CD4-positive, alpha-beta T cell (primary cell): ENCODE measurements at regions not wholly inside any gene's neighbourhood (a gene's known extent, or its start where the extent isn't known, plus 50 kb on each side); places are given as distances from the start of the nearest gene placed in this dataset.

Experiments used
- ATAC-seq: fragments of 200-7000 bp; cut with Tn5 transposase; one replicate; pipeline ENCODE4 v1.10.0; 2022; ENCODE audit warnings: mild to moderate bottlenecking; ENCODE audit not compliant: poor library complexity
- CTCF ChIA-PET: fragments of 350-600 bp; sonication (Branson Sonifier 250); formaldehyde crosslinking; loops from one replicate; lab custom pipeline; 2021; ENCODE audit warnings: antibody characterized with exemption, inconsistent platforms; lab: Charles Lee
- POLR2A ChIA-PET: fragments of 350-600 bp; sonication (Branson Sonifier 250); formaldehyde crosslinking; loops from one replicate; lab custom pipeline; 2021; ENCODE audit warnings: antibody characterized with exemption, inconsistent platforms; lab: Charles Lee
- DNase-seq, 14 experiments: peaks; one replicate each; pipeline ENCODE4 v3.0.0-alpha.2; 2013 to 2020; ENCODE audit warnings: mixed read lengths in 2 of 14
- H3K27ac ChIP-seq, 2 donors: one replicate each; pipeline versions ENCODE4 v1.5.1 to v1.7.0; 2013; ENCODE audit warnings: low read length in 2 of 2, low read depth in 1 of 2, mild to moderate bottlenecking in 1 of 2
- H3K27me3 ChIP-seq, 2 experiments: 1 replicate in 1 of 2; 2 replicates in 1 of 2; pipeline versions ENCODE4 v1.6.1 to v1.7.0; 2013; ENCODE audit warnings: low read length in 2 of 2, control low read depth in 1 of 2, mild to moderate bottlenecking in 1 of 2, moderate library complexity in 1 of 2; ENCODE audit not compliant: insufficient read depth in 2 of 2, control insufficient read depth in 1 of 2
- H3K36me3 ChIP-seq: one replicate; pipeline ENCODE4 v1.6.1; 2013; ENCODE audit warnings: low read length, control low read depth; ENCODE audit not compliant: insufficient read depth
- H3K4me1 ChIP-seq: one replicate; pipeline ENCODE4 v1.6.1; 2013; ENCODE audit warnings: low read length, control low read depth; ENCODE audit not compliant: insufficient read depth
- H3K4me3 ChIP-seq: one replicate; pipeline ENCODE4 v1.5.1; 2013; ENCODE audit warnings: mild to moderate bottlenecking, low read length, moderate library complexity
- H3K9me3 ChIP-seq, 2 experiments: 1 replicate in 1 of 2; 2 replicates in 1 of 2; pipeline versions ENCODE4 v1.6.1 to v1.7.0; 2013; ENCODE audit warnings: low read length in 2 of 2, mild to moderate bottlenecking in 2 of 2, control low read depth in 1 of 2, moderate library complexity in 1 of 2; ENCODE audit not compliant: control insufficient read depth in 1 of 2, insufficient read depth in 1 of 2
- H3K27ac Mint-ChIP-seq: one replicate; pipeline ENCODE4 v1.8.0; 2020; ENCODE audit warnings: mixed read lengths
- H3K27me3 Mint-ChIP-seq: one replicate; pipeline ENCODE4 v1.8.0; 2021; ENCODE audit warnings: mixed read lengths
- H3K36me3 Mint-ChIP-seq: one replicate; pipeline ENCODE4 v1.8.0; 2021; ENCODE audit warnings: low read depth, mixed read lengths
- H3K4me1 Mint-ChIP-seq: one replicate; pipeline ENCODE4 v1.8.0; 2021; ENCODE audit warnings: low read depth, mixed read lengths
- H3K4me3 Mint-ChIP-seq: one replicate; pipeline ENCODE4 v1.8.0; 2020; ENCODE audit warnings: mild to moderate bottlenecking, mixed read lengths
- H3K9me3 Mint-ChIP-seq: one replicate; pipeline ENCODE4 v1.8.0; 2020; ENCODE audit warnings: mixed read lengths
- intact Hi-C, 2 experiments: fragments of 100-400 bp; cut with DNase I in 1 of 2; cut with micrococcal nuclease in 1 of 2; formaldehyde crosslinking; loops; one replicate each; pipeline versions ENCODE4 v1.15.1 to v1.9.0; 2023 to 2025; cut with DNase I, micrococcal nuclease
- TF ChIP-seq, protein P1 (sequence below): fragments of 200-600 bp; IDR thresholded peaks from one replicate; pipeline ENCODE4 v1.8.0; 2022; ENCODE audit warnings: antibody characterized with exemption, mild to moderate bottlenecking

DNA sequence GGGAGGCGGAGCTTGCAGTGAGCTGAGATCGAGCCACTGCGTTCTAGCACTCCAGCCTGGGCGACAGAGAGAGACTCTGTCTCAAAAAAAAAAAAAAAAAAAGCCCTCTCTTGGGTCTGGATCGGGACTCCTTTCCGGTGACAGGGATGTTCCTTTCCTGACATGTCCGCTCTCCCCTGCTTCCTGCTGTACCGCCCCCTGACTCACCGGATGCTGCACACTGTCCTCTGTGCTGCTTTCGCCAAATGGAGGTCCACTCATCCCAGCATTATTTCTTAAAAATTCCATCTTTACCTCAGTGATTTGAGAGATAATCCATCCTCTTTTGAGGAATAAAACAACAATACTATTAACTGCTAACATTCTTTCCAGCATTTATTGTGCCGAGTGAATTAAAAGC is 113.8 kb upstream of the EEPD1 start:
- Histone ChIP-seq H3K9me3 (no peaks in the 10 kb centered on the region), H3K4me3 (no peak overlapping the region), H3K27ac (no peak overlapping the region), H3K4me1 (peaks cover 10% of the 10 kb centered on the region), H3K27me3 (no peaks in the 10 kb centered on the region), H3K36me3 (no peaks in the 10 kb centered on the region)
- CTCF ChIA-PET = no interaction called here
- POLR2A ChIA-PET = no interaction called here
- TF ChIP-seq, protein P1, sequence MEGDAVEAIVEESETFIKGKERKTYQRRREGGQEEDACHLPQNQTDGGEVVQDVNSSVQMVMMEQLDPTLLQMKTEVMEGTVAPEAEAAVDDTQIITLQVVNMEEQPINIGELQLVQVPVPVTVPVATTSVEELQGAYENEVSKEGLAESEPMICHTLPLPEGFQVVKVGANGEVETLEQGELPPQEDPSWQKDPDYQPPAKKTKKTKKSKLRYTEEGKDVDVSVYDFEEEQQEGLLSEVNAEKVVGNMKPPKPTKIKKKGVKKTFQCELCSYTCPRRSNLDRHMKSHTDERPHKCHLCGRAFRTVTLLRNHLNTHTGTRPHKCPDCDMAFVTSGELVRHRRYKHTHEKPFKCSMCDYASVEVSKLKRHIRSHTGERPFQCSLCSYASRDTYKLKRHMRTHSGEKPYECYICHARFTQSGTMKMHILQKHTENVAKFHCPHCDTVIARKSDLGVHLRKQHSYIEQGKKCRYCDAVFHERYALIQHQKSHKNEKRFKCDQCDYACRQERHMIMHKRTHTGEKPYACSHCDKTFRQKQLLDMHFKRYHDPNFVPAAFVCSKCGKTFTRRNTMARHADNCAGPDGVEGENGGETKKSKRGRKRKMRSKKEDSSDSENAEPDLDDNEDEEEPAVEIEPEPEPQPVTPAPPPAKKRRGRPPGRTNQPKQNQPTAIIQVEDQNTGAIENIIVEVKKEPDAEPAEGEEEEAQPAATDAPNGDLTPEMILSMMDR = no peak
- H3K27me3 Mint-ChIP-seq = no peaks in the 10 kb centered on the region
- no peak overlapping the region for H3K27ac Mint-ChIP-seq
- intact Hi-C loops = no loop called here
- ATAC-seq (no peak), DNase-seq (no peak)
- H3K4me3 Mint-ChIP-seq = no peak overlapping the region
- H3K36me3 Mint-ChIP-seq = no peaks in the 10 kb centered on the region
- no peaks in the 10 kb centered on the region for H3K4me1 Mint-ChIP-seq
- no peaks in the 10 kb centered on the region for H3K9me3 Mint-ChIP-seq

DNA sequence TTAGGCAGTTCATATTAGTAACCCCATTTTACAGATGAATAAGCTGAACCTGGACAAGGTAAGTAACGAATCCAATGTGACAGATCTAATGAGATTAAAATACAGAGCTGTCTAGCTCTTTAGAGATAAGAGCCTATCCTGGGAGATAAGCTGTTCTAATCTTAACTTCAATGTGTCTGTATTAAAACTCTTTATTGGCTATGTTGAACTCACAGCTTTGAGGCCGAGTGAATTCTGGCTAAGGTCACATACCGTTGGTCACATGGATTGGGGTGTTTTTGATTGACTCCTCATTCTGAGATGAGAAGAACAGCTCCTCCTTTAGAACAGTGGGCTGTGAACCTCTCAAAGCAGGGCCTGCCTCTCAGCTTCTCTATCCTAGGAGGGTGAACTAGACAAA is 113.4 kb upstream of the EEPD1 start:
- DNase-seq (no peak), ATAC-seq (no peak)
- no peak overlapping the region for H3K27ac Mint-ChIP-seq
- no peaks in the 10 kb centered on the region for H3K27me3 ChIP-seq
- no peaks in the 10 kb centered on the region for H3K27me3 Mint-ChIP-seq
- ChIA-PET CTCF (no interaction called here), POLR2A (no interaction called here)
- TF ChIP-seq, protein P1 = no peak
- no peaks in the 10 kb centered on the region for H3K4me1 Mint-ChIP-seq
- no peak overlapping the region for H3K4me3 ChIP-seq
- no peaks in the 10 kb centered on the region for H3K36me3 ChIP-seq
- no peaks in the 10 kb centered on the region for H3K9me3 ChIP-seq
- no peaks in the 10 kb centered on the region for H3K36me3 Mint-ChIP-seq
- intact Hi-C loops = no loop called here
- no peak overlapping the region for H3K4me3 Mint-ChIP-seq
- no peaks in the 10 kb centered on the region for H3K9me3 Mint-ChIP-seq
- no peak overlapping the region for H3K27ac ChIP-seq
- peaks cover 10% of the 10 kb centered on the region for H3K4me1 ChIP-seq

- Histone ChIP-seq H3K27me3 (no peaks in the 10 kb centered on the region), H3K36me3 (no peaks in the 10 kb centered on the region), H3K27ac (no peak overlapping the region), H3K4me3 (no peak overlapping the region), H3K9me3 (no peaks in the 10 kb centered on the region), H3K4me1 (peaks cover 10% of the 10 kb centered on the region)
- Mint-ChIP-seq H3K27me3 (no peaks in the 10 kb centered on the region), H3K27ac (no peak overlapping the region), H3K9me3 (no peaks in the 10 kb centered on the region), H3K4me1 (no peaks in the 10 kb centered on the region), H3K4me3 (no peak overlapping the region), H3K36me3 (no peaks in the 10 kb centered on the region)
- POLR2A ChIA-PET = no interaction called here
- DNase-seq (no peak), ATAC-seq (no peak)
- intact Hi-C loops = no loop called here
- TF ChIP-seq, protein P1 = no peak
- CTCF ChIA-PET = no interaction called here
These were observed 112.4 kb upstream of the EEPD1 start for GRCh38 chr7:36040679-36041078.
